GM21717 (cell line): ENCODE measurements at regions not wholly inside any gene's neighbourhood (a gene's known extent, or its start where the extent isn't known, plus 50 kb on each side); places are given as distances from the start of the nearest gene placed in this dataset.

Experiments used
- ATAC-seq: cut with Tn5 transposase; IDR thresholded peaks from one replicate; pipeline ENCODE4 v1.9.1; 2021; ENCODE audit warnings: mild to moderate bottlenecking, moderate library complexity; ENCODE audit not compliant: unreplicated experiment

- no peak for ATAC-seq
Observed at GRCh38 chr6:155521719-155522118, 66.1 kb upstream of the NOX3 start.

GRCh38 chr6:155520078-155520477 is 64.4 kb upstream of the NOX3 start:
- no peak for ATAC-seq

DNA sequence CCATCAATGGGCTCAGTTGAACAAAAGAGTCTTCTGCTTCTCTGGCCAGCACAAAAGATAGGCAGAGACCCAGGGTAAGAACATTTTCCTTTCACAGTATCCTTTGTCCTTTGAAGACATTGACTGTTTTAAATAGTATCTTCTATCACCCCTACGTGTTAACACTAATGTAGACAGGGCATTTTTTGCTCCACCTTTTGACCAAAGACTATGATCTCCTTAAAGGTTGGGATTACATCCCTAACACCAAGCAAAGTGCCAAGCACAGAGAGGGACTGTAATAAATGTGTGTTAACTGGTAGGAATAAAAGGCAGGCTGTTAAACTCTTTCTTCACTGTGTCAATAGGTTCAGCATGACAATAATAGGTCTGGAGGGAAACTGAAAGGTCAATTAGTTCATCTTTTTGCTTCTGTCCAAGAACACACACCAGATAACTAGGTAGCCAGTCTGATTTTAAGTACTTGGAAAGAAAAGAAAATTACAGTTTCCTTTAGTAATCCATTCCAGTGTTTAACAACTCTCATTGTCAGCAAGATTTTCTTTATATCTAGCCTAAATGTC is 63.6 kb upstream of the NOX3 start:
- ATAC-seq: no peak

- ATAC-seq: no peak
Observed at GRCh38 chr6:155517294-155517693, 61.7 kb upstream of the NOX3 start.

- ATAC-seq: no peak
Observed at GRCh38 chr6:155510879-155511278, 55.2 kb upstream of the NOX3 start.

DNA sequence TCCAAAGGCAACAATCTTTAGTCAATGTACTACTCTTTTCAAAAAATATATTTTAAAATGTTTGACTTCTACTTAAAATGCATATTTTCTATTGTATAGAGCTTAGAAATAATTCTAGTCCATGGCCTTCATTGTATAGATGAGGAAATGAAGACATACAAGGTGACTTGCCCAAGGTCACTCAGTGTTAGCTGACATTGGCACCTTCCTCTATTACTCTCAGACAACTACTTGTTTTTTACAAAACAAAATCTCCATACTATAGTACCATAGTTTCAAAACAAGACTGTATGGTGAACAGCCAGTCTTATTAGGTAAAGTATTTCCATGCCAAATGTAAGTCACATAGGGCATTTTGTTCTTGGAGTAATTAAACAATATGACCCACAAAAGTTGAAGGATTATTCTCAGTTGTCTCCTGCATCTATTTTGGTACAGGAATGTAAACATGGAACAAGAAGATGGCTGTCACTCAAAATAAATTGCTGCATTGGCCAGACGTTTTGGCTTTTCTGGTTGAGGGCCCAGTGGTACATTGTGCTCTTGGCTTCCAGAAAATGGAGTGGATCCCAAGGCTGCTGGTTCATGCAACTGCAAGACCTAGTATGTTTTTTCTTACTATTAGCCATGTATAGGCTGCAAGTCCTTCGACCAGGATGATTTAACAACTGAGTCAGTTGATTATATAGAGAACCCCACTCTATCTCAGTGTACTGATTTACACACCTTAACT is 54.3 kb upstream of the NOX3 start:
- no peak for ATAC-seq

DNA sequence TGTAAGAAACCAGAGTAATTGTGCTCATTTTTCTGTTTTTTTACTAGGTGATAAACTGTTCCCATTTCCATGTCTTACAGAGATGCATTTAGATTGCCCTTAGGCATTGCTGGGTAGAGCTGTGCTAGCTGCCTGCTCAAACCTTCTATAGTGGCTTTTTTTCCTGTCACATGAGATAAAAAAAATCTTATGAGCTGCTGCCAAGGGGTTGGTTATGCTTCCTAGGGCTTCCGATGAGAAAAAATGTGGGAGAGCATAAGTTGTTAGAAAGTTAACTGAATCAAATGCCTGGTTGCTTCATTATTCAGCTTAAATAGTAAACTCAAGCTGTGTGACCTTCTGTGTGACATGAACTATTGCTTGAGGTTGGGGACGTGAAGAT is 50.0 kb upstream of the NOX3 start:
- ATAC-seq: no peak
